Effector memory CD4-positive, alpha-beta T cell (primary cell): ENCODE measurements at regions not wholly inside any gene's neighbourhood (a gene's known extent, or its start where the extent isn't known, plus 50 kb on each side); places are given as distances from the start of the nearest gene placed in this dataset.

Experiments
- DNase-seq, 3 donors: peaks; one replicate each; pipeline ENCODE4 v3.0.0-alpha.2; 2020
- H3K27ac ChIP-seq: 2 replicates; pipeline ENCODE4 v1.7.0; 2013; ENCODE audit warnings: mild to moderate bottlenecking, low read length, moderate library complexity; ENCODE audit not compliant: insufficient read depth, poor library complexity, severe bottlenecking
- H3K27me3 ChIP-seq: replicated peaks from 2 replicates; pipeline ENCODE4 v1.7.0; 2013; ENCODE audit warnings: mild to moderate bottlenecking, low read length; ENCODE audit not compliant: insufficient read depth, control insufficient read depth, poor library complexity, severe bottlenecking
- H3K36me3 ChIP-seq: 2 replicates; pipeline ENCODE4 v1.7.0; 2013; ENCODE audit warnings: mild to moderate bottlenecking, low read length, moderate library complexity; ENCODE audit not compliant: control insufficient read depth, insufficient read depth
- H3K4me1 ChIP-seq: 2 replicates; pipeline ENCODE4 v1.7.0; 2013; ENCODE audit warnings: low read length, mild to moderate bottlenecking; ENCODE audit not compliant: control insufficient read depth, insufficient read depth, poor library complexity, severe bottlenecking
- H3K4me3 ChIP-seq: 2 replicates; pipeline ENCODE4 v1.7.0; 2013; ENCODE audit warnings: low read length, low read depth, mild to moderate bottlenecking; ENCODE audit not compliant: insufficient read depth, poor library complexity, severe bottlenecking
- H3K9me3 ChIP-seq: 2 replicates; pipeline ENCODE4 v1.7.0; 2013; ENCODE audit warnings: mild to moderate bottlenecking, low read length, moderate library complexity; ENCODE audit not compliant: control insufficient read depth

- Histone ChIP-seq H3K4me3 (no peak overlapping the region), H3K36me3 (no peaks in the 10 kb centered on the region), H3K9me3 (no peaks in the 10 kb centered on the region), H3K27ac (no peak overlapping the region), H3K4me1 (peaks cover 8% of the 10 kb centered on the region), H3K27me3 (no peaks in the 10 kb centered on the region)
- DNase-seq, result no peak
Measured at GRCh38 chr5:52712354-52712753, 75.4 kb upstream of the ITGA1 start.

- no peaks in the 10 kb centered on the region for H3K27me3 ChIP-seq
- no peaks in the 10 kb centered on the region for H3K36me3 ChIP-seq
- H3K9me3 ChIP-seq, result no peaks in the 10 kb centered on the region
- H3K4me3 ChIP-seq, result no peak overlapping the region
- H3K27ac ChIP-seq, result peak overlapping the region; percentile 44
- peak; percentile 54 to 65 (median 65) for DNase-seq
- peaks cover 22% of the 10 kb centered on the region for H3K4me1 ChIP-seq
Measured at GRCh38 chr5:52725065-52725746, 62.5 kb upstream of the ITGA1 start.

- no peak overlapping the region for H3K4me3 ChIP-seq
- H3K27me3 ChIP-seq, result no peaks in the 10 kb centered on the region
- H3K36me3 ChIP-seq, result no peaks in the 10 kb centered on the region
- no peaks in the 10 kb centered on the region for H3K9me3 ChIP-seq
- DNase-seq, result no peak
- H3K4me1 ChIP-seq, result peaks cover 22% of the 10 kb centered on the region
- peak overlapping the region; percentile 44 for H3K27ac ChIP-seq
Measured at GRCh38 chr5:52725808-52726207, 61.9 kb upstream of the ITGA1 start.

- peak overlapping the region; percentile 5 for H3K4me3 ChIP-seq
- no peaks in the 10 kb centered on the region for H3K27me3 ChIP-seq
- H3K4me1 ChIP-seq, result peaks cover 22% of the 10 kb centered on the region
- DNase-seq, result no peak
- H3K36me3 ChIP-seq, result no peaks in the 10 kb centered on the region
- H3K27ac ChIP-seq, result no peak overlapping the region
- no peaks in the 10 kb centered on the region for H3K9me3 ChIP-seq
Measured at GRCh38 chr5:52727020-52727419, 60.7 kb upstream of the ITGA1 start.

- Histone ChIP-seq H3K27me3 (no peaks in the 10 kb centered on the region), H3K27ac (no peak overlapping the region), H3K9me3 (no peaks in the 10 kb centered on the region), H3K36me3 (no peaks in the 10 kb centered on the region), H3K4me3 (no peak overlapping the region), H3K4me1 (peaks cover 22% of the 10 kb centered on the region)
- DNase-seq, result no peak
Measured at GRCh38 chr5:52727576-52727975, 60.1 kb upstream of the ITGA1 start.

GRCh38 chr5:52728224-52728623, 59.5 kb upstream of the ITGA1 start:
- Histone ChIP-seq H3K36me3 (no peaks in the 10 kb centered on the region), H3K4me1 (peaks cover 22% of the 10 kb centered on the region), H3K9me3 (no peaks in the 10 kb centered on the region), H3K27me3 (no peaks in the 10 kb centered on the region), H3K4me3 (no peak overlapping the region), H3K27ac (no peak overlapping the region)
- DNase-seq, result no peak

GRCh38 chr5:52728686-52729085, 59.0 kb upstream of the ITGA1 start:
- Histone ChIP-seq H3K9me3 (no peaks in the 10 kb centered on the region), H3K27me3 (no peaks in the 10 kb centered on the region), H3K4me1 (peaks cover 22% of the 10 kb centered on the region), H3K36me3 (no peaks in the 10 kb centered on the region), H3K27ac (no peak overlapping the region), H3K4me3 (no peak overlapping the region)
- DNase-seq, result no peak

- Histone ChIP-seq H3K36me3 (no peaks in the 10 kb centered on the region), H3K27me3 (no peaks in the 10 kb centered on the region), H3K4me3 (no peak overlapping the region), H3K9me3 (no peaks in the 10 kb centered on the region), H3K4me1 (peaks cover 6% of the 10 kb centered on the region), H3K27ac (no peak overlapping the region)
- no peak for DNase-seq
Measured at GRCh38 chr5:52731274-52732027, 56.3 kb upstream of the ITGA1 start.

- H3K4me3 ChIP-seq, result no peak overlapping the region
- DNase-seq, result no peak
Measured at GRCh38 chr5:52734557-52734956, 53.2 kb upstream of the ITGA1 start.

GRCh38 chr5:52735139-52735538, 52.6 kb upstream of the ITGA1 start:
- H3K27ac ChIP-seq, result no peak overlapping the region

More at GRCh38 chr5:52734557-52734956, 53.2 kb upstream of the ITGA1 start:
- no peaks in the 10 kb centered on the region for H3K9me3 ChIP-seq
- H3K27me3 ChIP-seq, result no peaks in the 10 kb centered on the region
- H3K4me1 ChIP-seq, result peaks cover 6% of the 10 kb centered on the region
- no peaks in the 10 kb centered on the region for H3K36me3 ChIP-seq
- no peak overlapping the region for H3K27ac ChIP-seq

More at GRCh38 chr5:52735139-52735538, 52.6 kb upstream of the ITGA1 start:
- Histone ChIP-seq H3K4me3 (no peak overlapping the region), H3K36me3 (no peaks in the 10 kb centered on the region), H3K27me3 (no peaks in the 10 kb centered on the region), H3K4me1 (peaks cover 6% of the 10 kb centered on the region), H3K9me3 (no peaks in the 10 kb centered on the region)
- DNase-seq, result no peak
